GM12874 (cell line): ENCODE measurements at regions not wholly inside any gene's neighbourhood (a gene's known extent, or its start where the extent isn't known, plus 50 kb on each side); places are given as distances from the start of the nearest gene placed in this dataset.

Source experiments
- CTCF ChIP-seq: IDR thresholded peaks from 2 replicates; pipeline ENCODE4 v1.5.1; 2011; ENCODE audit warnings: low read depth, mild to moderate bottlenecking, control low read depth, low read length, moderate library complexity; ENCODE audit not compliant: insufficient read depth

- TF ChIP-seq CTCF, result no peak
Measured at GRCh38 chr18:24933345-24933744, 418.6 kb downstream of the ZNF521 start.

DNA sequence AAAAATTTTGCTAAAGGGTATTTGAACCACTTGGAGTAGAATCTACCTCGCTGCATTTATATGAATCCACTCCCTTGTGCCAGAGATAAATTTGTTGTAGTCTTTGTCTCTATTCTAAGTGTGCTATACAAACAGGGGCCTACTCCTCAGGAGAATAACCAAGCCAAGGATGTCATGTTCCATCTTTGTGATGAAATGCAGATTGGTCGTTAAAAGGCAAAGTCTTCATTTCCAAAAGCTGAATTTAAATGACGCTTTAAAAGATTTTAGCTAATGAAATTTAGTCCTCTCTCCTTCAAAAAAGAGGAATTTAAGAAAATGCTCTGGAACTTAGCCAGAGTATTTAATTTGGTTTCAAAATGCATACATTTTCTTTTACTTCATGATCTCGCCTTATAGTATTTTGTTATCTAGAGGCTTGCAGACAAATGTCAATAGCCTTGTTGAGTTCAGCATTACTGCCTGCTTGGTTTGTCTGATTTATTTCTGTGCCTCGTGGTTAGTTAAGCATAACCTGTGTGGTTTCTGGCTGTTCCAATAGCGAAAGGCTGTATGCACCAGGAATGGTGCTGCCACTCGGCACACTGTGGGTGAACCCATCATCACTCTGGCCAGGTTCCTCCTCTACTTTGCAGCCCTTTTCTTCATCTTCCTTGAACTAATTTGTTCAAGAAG is 417.6 kb downstream of the ZNF521 start:
- TF ChIP-seq CTCF, result no peak

GRCh38 chr18:24935008-24935407 is 417.0 kb downstream of the ZNF521 start:
- no peak for TF ChIP-seq CTCF

GRCh38 chr18:24935896-24936295 is 416.1 kb downstream of the ZNF521 start:
- TF ChIP-seq CTCF, result no peak

GRCh38 chr18:24936691-24937090 is 415.3 kb downstream of the ZNF521 start:
- TF ChIP-seq CTCF, result no peak

- TF ChIP-seq CTCF, result no peak
Measured at GRCh38 chr18:24937639-24938275, 414.2 kb downstream of the ZNF521 start.

- TF ChIP-seq CTCF, result no peak
Measured at GRCh38 chr18:24940416-24940815, 411.6 kb downstream of the ZNF521 start.
